NCI-H2107 (cell line): ENCODE measurements at regions not wholly inside any gene's neighbourhood (a gene's known extent, or its start where the extent isn't known, plus 50 kb on each side); places are given as distances from the start of the nearest gene placed in this dataset.
"Not testable (repeated sequence)": the region's sequence is repeated elsewhere in the genome, so short reads cannot be mapped to it uniquely, and the experiment has no call there.

ENCODE experiments used
- DNase-seq: peaks from one replicate; lab custom pipeline; 2025; lab: John Stamatoyannopoulos, UW

DNA sequence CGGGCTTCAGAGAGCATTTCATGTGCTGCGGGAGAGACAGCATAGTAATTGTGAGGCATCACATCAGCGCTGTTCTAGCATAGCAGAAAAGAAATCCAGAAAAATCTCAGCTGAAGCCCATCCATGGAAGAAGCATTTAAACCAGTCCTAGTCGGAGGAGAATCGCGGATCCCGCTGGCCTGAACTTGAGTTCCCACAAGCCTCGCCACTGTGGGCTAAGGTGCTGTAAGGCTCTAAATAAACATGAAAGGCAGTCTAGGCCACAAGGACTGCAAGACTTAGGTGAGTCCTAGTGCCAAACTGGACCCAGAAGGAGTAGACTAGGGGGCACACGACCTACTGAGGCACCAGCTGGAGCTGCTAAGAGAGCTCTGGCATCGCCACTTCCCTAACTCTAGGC, 1225.3 kb upstream of the CHAC2 start:
- no peak for DNase-seq

DNA sequence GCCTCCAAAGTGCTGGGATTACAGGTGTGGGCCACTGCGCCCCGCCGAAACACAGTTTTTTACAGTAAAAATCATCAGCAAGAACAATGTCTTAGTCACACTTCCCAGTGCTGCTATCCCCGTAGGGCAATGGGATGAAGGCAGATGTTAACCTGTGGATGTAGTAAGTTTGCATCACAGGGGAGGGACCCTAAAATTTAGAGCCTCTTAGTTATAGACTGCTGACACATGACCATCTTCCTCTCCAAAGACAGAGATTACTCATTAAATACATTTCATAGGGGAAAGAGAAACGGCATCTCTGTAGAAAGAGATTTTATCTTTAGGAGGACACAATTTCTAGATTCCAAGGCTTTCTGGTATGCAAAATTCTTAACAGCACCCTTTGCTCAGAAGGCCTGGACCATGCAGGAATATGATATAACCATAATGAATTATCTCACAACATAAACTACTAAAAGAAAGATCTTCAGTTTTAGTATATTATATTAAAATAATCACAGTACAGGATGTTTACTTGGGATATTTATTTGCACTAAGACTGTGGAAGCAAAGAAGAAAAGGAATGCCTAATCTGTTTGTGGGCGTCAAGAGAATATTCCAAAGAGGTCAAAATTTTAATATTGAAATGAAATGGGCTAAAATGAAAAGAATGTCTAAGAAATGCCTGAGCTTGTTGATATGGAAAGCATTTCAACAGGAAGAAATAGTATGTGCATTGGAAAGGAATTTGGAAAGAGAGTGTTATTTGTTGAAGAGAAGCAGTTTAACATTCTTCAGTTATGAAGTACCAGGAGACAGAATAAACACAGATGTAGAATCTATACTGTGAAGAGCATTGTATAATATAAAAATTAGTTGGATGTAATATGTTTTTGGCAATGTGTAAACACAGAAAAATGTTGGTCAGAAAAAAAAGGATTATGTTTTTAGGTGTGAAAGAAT, 1228.3 kb upstream of the CHAC2 start:
- no peak for DNase-seq

DNA sequence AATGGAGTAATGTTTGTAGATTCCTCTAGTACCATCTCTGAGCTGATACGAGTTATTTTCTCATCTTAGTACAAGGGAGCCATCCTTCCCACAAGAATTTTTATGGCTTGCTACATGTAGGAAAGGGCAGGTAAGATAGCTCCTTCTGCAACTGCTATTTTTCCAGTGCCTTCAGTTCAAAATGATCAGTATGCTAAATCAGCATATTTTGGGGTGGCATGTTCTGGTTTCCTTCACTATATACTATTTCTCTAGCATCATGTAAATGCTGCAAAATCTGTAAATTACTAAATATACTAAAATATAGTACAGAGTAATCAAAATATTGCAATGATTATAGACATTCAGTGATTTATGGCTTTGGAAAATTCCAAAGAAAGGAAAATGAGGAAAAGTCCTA, 1230.0 kb upstream of the CHAC2 start:
- no peak for DNase-seq

DNA sequence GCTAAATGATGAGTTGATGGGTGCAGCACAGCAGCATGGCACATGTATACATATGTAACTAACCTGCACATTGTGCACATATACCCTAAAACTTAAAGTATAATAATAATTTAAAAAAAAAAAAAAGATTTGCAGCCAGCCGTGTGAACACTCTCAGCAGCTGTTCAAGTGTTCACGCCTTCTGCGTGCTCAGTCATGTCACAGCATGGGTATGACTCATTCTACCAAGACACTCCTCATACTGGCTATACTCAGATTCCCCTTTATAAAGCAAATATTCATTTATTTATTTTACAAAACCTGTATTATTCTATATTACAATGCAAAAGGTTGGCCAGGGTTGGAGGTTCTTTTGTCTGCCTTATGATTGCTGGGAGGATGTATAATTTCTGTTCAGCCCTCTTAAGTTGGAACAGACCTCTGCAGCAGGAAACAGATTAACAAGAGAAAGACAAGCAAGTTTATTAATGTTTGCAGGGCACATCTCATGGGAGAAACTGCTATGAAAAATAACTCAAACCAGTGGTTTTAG, 1230.6 kb upstream of the CHAC2 start:
- no peak for DNase-seq

DNA sequence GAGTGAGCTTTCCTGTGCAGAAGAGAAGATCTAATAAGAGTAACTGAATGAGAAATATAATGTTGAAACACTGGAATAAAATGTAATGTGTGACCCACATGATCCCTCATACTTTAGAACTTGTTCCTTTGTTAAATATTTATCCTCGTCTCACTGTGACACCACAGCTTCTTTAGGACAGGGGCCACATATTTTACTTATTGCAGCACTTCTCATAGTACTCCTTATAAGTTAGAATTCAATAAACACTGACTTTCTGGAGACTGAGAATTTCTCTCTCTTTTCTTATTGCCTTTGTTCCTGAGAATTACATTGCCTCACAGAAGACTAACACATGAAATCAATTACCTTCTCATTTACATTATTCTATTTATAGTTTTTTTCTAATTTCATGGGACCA, 1234.6 kb upstream of the CHAC2 start:
- DNase-seq, result no peak

DNA sequence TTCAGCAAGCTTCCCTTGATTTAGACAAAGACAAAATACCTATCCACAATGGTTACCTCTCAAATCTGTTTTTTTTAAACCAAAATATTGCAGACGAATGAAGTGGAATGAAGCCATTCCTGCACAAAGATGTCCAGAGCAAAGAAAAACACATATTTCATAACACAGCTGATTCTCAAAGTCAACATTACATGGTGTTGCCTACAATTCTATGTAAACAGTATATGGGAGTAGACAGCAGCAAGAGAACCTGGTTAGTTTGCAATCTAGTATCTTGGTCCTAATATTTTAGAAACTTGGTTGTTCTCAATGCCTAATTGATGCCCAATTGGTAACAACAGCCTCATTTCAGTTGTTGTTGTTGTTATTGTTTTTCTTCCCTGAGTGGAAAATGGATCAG, 1240.9 kb upstream of the CHAC2 start:
- DNase-seq, result no peak

DNA sequence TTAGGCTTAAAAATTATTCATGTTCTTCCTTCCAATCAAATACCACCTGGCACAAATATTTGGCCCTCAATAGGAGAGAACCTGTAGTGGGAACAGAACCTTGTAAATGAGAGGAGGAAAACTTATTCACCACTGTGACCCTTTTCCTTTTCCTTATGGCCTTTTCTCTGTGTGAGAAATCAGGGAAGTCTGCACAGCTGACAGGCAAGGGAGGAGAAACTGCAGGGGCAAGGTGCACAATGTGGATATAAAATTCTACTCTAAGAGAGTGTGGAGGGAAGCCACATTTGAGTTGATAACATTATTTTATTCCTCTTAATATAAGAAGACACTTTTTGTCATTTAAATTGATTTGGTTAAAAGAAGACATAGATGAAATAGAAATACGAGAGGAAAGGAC, 1247.0 kb upstream of the CHAC2 start:
- no peak for DNase-seq

DNA sequence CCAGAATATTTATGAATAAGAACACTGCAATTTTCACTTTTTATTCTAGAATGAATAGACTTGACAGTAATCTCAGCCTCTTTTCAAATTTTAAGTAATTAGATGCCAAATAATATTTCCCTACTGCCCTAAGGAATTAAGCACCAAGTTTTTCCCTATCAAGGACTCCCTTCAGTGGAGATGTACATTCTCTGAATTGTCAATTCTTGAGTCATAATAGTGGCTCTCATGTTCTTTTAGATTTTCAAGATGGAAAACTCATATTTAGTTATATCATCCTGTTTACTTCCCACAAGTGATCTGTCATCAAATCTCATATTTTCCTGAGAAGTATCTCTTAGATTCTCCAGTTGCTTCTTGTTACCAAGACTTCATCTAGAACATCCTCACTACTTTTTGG, 1248.9 kb upstream of the CHAC2 start:
- no peak for DNase-seq

DNA sequence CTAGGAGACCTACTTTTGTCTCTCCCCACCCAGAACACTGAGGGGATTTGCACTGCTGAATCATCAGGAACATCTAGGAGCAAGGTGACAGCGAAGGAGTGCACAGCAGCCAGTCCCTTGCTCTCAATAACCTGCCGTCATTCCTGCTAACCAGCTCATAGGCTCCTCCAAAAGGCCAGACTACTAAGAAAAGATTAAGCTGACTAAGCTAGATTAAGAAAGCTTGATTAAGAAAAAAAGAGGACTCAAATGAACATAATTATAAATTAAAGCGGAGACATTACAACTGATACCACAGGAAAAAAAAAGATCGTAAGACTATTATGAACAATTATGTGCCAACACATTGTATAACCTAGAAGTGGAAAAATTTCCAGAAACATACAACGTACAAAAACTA, 1254.8 kb upstream of the CHAC2 start:
- no peak for DNase-seq

DNA sequence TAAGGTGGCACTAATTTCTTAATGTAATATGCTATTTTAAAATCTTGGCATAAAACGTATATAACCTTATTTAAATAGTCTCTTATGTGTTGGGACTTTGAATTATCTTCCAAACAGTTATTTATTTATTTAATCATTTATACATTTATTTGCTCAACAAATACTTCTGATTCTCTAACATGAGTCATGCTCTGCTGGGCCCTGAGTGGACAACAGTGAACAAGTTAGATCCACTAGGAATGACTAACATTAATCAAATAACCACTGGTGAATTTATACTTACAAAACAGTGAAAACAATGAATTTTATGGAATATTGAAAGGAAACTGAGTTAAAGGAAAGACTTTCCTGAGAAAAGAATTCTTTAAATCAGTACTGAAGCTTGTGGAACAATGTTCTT, 1257.2 kb upstream of the CHAC2 start:
- DNase-seq, result no peak

DNA sequence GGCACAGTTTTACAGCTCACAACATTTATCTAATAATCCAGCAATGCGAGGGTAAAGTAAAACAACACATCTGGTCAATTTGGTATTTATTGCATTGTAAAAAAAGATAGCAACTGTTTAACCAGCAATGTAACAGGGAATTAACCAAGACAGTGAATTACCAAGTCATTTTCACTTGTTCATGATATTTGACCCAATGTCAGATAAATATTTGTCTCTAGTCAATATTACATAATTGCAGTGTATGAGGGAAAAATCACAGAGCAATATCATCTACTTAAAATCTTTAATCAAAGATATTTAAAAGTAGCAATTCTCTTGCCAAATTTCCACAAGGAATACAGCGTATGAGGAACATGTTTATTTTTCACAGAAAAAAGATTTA, 1265.1 kb upstream of the CHAC2 start:
- no peak for DNase-seq

DNA sequence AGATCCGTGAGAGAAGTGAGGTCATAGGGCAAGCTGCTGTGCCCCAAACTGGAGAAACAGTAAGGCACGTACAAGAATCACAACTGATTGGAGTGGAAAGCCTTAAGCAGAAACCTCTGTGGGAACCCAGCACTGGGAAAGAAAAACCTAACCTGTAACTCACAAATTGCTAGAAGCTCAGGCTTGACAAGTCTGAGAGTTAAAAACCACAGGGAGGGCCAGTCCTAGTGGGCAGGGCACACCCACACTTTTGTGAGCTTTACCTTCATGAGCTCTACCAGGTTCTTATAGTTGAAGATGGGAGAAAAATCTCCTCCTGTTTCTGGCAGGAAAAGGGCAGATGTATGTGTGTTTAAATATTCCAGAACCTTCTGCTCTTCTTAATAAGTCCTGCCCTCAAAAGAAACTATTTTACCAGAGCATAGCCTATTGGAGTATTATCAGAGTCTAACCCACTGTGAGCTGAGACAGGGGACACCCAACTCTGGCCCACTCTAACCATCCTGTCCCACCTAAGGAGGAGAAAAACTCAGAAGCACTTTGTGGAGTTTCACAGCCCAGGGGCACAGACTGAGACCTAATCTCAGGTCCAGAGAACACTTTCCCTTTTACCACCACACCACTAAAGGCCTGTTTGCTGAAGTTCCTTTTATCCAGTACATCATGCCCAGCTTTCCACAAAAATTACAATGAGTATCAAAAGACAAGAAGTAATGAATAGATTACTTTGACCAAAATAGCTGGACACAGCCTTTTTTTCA, 1265.7 kb upstream of the CHAC2 start:
- DNase-seq, result no peak

DNA sequence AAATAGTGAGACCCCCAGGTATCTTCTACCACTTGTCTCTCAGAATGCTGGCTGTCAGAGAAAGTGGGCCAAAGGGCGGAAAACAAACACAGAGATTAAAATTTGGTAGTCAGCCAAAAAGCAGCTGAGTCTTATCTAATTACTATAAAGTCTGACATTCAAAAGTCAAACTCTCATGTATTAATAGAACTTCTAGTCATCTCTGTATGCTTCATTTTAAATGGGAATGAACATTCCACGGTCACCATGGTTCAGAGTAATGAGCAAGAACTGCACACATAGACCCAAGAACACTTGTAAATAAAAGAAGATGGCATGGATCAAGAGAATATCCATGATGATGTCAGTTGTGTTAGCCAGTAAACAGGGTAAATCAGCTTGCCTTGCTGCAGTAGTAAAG, 1267.0 kb upstream of the CHAC2 start:
- no peak for DNase-seq

DNA sequence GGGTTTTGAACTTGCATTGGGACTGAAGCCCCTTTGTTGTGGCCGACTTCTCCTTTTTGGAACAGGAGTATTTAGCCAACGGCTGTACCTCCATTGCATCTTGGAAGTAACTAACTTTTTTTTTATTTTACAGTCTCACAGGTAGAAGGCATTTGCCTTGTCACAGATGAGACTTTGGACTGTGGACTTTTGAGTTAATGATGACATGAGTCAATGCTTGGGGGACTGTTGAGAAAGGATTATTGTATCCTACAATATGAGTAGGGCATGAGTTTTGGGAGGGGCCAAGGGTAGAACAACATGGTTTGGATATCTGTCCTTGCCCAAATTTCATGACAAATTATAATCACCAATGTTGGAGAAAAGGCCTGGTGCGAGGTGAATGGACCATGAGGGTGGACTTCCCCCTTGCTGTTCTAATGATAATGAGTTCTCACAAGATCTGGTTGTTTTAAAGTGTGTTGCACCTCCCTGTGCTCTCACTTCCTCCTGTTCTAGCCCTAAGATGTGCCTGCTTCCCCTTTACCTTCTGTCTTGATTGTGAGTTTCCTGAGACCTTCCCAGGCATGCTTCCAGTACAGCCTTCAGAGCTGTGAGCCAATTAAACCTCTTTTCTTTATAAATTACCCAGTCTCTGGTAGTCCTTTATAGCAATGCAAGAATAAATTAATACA, 1269.4 kb upstream of the CHAC2 start:
- DNase-seq, result no peak

DNA sequence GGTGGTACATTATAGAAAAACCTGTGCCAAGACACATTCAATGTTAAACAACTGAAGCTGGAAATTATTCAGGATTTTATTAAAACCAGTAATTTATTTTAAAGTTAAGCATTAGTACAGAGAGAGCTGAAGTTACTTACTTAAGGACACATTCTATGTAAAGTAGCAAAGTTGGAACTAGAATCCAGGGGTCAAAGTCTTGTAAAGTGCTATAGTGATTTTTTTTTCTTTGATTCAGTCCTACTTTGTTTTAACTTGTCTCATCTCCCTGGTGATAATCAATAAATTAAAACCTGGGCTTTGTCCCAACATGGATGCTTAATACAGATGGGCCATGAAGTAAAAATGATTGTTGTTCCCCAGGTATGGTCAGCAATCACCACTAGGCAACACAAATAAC, 1271.8 kb upstream of the CHAC2 start:
- no peak for DNase-seq

DNA sequence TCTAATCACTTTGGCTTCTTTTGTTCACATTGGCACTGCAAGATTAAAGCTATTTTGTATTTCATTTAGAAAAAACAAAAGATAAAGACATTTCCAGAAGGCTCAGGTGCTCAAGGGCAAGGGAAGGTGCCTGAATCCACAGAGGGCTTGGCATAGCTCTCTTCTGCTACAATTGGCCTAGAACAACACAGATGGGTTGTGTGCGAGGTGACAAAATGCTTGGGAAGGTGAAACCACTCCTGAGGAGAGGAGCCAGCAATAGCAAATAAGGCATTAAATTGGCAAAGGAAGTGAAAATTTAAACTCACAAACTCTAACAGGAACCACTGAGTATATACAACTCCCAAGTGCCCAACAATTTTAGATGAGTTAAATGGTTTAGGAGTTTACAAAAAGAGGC, 1290.4 kb upstream of the CHAC2 start:
- DNase-seq, result no peak

DNA sequence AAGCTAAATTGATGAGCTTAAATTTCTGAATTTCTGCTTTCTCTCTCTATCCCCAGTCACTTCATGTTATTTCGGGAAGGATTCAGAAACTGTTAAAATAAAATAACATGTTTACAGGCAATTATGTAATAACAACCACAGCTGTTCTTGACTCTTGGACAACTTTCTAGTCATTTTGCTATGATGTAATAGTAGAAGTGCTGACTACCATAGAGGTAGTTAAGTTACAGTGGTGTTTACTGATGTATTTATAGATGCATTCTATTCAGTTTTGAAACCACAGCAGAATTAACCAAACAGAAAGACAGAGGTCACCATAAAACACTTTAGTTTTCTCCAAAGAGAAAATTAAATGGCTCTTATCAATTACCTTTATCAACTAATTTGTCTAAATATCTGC, 1292.0 kb upstream of the CHAC2 start:
- no peak for DNase-seq

DNA sequence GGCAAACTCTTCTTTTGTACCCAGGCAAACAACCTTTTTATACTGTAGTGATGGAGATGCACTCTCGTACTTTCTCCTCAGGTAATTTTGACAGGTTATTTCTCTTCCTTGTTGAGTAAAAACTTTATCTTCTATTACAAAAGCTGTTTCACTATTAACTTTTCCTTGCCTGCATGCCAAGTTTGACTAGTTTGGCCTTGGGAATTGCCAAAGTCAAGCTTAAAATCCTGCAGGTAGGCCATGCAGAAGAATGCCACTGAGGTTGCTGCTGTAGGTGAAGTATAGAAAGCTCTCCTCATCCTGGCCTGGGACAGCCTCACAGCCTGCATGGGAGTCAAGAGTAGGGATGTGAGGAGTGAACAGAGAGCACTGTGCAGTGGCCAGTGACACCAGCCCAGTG, 1293.5 kb upstream of the CHAC2 start:
- DNase-seq, result no peak

DNA sequence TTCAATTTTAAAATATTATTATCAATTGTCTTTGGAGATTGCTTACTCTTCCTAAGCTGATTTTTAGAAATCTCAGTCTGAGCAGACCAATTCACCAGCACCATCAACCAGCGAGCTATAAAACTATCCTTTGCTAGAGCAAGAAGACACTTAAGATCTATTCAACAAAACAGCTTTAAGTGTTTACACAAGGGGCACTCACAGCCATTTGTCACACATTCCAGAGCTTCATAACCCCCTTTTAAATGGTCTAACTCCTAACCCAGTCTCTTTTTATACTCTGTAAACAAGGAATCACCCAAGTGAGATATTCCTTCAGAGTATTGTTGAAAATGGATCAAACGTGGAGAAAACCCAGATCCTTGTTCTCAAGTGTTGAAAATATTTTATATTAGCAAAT, 1294.1 kb upstream of the CHAC2 start:
- no peak for DNase-seq

DNA sequence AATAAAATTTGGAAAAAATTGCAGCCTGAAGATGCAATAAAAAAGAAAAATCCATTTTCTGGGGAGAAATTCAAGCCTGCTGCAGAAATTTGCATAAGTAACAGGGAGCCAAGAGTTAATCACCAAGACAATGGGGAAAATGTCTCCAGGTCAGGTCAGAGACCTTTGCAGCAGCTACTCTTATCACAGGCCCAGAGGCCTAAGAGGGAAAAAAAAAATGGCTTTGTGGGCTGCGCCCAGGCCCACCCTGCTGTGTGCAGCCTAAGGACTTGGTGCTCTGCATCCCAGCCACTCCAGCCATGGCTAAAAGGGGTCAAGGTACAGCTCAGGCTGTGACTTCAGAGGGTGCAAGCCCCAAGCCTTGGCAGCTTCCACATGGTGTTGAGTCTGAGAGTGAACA, 1297.1 kb upstream of the CHAC2 start:
- not testable (repeated sequence) for DNase-seq

DNA sequence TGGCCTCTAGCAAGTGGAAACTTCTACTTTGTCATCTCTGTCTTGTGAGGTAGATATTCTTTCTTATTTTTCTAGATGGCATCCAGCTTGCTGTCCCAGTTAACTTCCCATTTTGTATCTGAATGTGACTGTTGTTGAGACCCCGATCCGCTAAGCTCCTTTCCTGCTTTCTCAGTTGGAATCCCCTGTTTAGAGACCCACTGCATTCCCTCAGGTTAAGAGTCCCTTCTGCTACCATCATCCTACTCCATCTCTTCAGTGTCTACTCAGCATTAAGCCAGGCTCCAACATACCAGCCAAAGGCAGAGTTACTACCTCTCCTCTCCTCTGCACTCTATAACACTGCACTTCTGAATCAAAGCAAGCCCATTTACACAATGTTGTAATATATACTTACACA, 1300.4 kb upstream of the CHAC2 start:
- no peak for DNase-seq

DNA sequence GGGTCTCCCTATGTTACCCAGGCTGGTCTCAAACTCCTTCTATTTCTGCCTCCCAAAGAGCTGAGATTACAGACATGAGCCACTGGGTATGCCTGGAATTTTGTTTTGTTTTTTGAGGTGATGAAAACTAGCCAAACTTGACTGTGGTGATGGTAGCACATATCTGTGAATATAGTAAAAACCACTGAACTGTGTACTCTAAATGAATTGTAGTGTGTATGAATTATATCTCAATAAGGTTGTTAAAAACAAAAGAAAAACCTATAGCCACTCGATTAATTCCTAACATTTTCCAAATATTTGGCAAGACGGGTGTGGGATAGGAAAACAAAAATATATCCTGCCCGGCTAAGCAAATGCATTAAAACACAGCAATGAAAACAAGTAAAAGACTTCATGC, 1302.3 kb upstream of the CHAC2 start:
- DNase-seq, result no peak

DNA sequence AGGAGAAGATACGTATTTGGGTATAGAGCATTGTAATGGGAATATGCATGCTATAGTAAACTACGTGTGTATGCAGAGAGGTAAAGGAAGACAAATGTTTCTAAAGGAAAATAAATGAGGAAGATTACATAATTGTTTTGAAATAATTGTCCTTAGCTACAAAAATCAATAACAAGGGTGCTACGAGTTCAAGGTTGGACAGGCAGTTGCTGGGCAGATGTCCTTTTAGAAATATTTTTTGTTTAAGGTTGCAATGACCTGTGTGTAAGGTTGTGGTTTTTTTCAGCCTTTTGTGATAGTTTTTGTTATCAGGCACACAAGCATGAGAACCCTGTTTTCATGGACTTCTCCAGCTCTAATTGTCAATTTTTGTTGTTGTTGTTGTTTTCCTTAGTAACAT, 1304.1 kb upstream of the CHAC2 start:
- DNase-seq, result no peak
